ENCODE measurements at regions not wholly inside any gene's neighbourhood (a gene's known extent, or its start where the extent isn't known, plus 50 kb on each side); places are given as distances from the start of the nearest gene placed in this dataset.

- no CpG with 5 or more reads among the region's 8 CpGs for WGBS, 2 donors (ENCODE audit: extremely low coverage in 2 of 2, insufficient read length in 2 of 2, insufficient replicate concordance in 1 of 2)
These were observed 140.1 kb downstream of the BTC start for GRCh38 chr4:74654230-74654681.

GRCh38 chr4:74656596-74656995, 137.7 kb downstream of the BTC start:
- H2AK5ac ChIP-seq (ENCODE audit: low read depth, low read length): no peak overlapping the region
- H3K4me1 ChIP-seq (ENCODE audit: control insufficient read depth in 2 of 2, insufficient read depth in 1 of 2, low read depth in 1 of 2, low read length in 2 of 2): no peaks in the 10 kb centered on the region
- H3K4me3 ChIP-seq (ENCODE audit: low read length in 2 of 2): no peak overlapping the region
- no peak overlapping the region for H3K27ac ChIP-seq (replicated peaks; ENCODE audit: low read length)
- no peaks in the 10 kb centered on the region for H3K27me3 ChIP-seq (ENCODE audit: control insufficient read depth in 3 of 3, insufficient read depth in 3 of 3, low read depth in 1 of 3, low read length in 3 of 3)
- no peak overlapping the region for H3K23ac ChIP-seq (ENCODE audit: low read depth, low read length, poor library complexity)
- H2BK120ac ChIP-seq (ENCODE audit: low read depth, low read length): no peak overlapping the region
- no peak overlapping the region for H4K91ac ChIP-seq (ENCODE audit: low read depth, low read length, poor library complexity)
- no peak overlapping the region for H2BK15ac ChIP-seq (ENCODE audit: low read length)
- H3K9me3 ChIP-seq (replicated peaks in 1 of 2; ENCODE audit: control insufficient read depth in 2 of 2, insufficient read depth in 1 of 2, low read depth in 1 of 2, low read length in 2 of 2): no peaks in the 10 kb centered on the region
- no peak overlapping the region for H3K9ac ChIP-seq (ENCODE audit: low read depth, low read length, poor library complexity)
- no peak overlapping the region for H2BK12ac ChIP-seq (ENCODE audit: low read length)
- no peak for DNase-seq (ENCODE audit: low spot score)
- H3K36me3 ChIP-seq (replicated peaks in 1 of 2; ENCODE audit: control insufficient read depth in 2 of 2, insufficient read depth in 2 of 2, low read length in 2 of 2): no peaks in the 10 kb centered on the region
- no peak overlapping the region for H3K4ac ChIP-seq (ENCODE audit: low read length)
- H3K14ac ChIP-seq (ENCODE audit: low read length): no peak overlapping the region
- H2AFZ ChIP-seq (ENCODE audit: low read length): no peak overlapping the region
- no peak overlapping the region for H2BK5ac ChIP-seq (ENCODE audit: low read length)
- H4K8ac ChIP-seq (ENCODE audit: low read depth, low read length): no peak overlapping the region
- no peak overlapping the region for H3K18ac ChIP-seq (ENCODE audit: low read length)
- no peaks in the 10 kb centered on the region for H3K79me1 ChIP-seq (ENCODE audit: low read depth, low read length)
- no peak overlapping the region for H3K4me2 ChIP-seq (ENCODE audit: insufficient read depth, low read length, poor library complexity, severe bottlenecking)
- no CpG with 5 or more reads among the region's 1 CpG for WGBS, 2 donors (ENCODE audit: extremely low coverage in 2 of 2, insufficient read length in 2 of 2, insufficient replicate concordance in 1 of 2)

More at GRCh38 chr4:74654230-74654681, 140.1 kb downstream of the BTC start:
- no peak overlapping the region for H3K9ac ChIP-seq (ENCODE audit: low read depth, low read length, poor library complexity)
- DNase-seq (ENCODE audit: low spot score): no peak
- no peak overlapping the region for H2AFZ ChIP-seq (ENCODE audit: low read length)
- no peak overlapping the region for H3K23ac ChIP-seq (ENCODE audit: low read depth, low read length, poor library complexity)
- H4K8ac ChIP-seq (ENCODE audit: low read depth, low read length): no peak overlapping the region
- no peaks in the 10 kb centered on the region for H3K27me3 ChIP-seq (ENCODE audit: control insufficient read depth in 3 of 3, insufficient read depth in 3 of 3, low read depth in 1 of 3, low read length in 3 of 3)
- H3K4me1 ChIP-seq (ENCODE audit: control insufficient read depth in 2 of 2, insufficient read depth in 1 of 2, low read depth in 1 of 2, low read length in 2 of 2): no peaks in the 10 kb centered on the region
- no peaks in the 10 kb centered on the region for H3K9me3 ChIP-seq (replicated peaks in 1 of 2; ENCODE audit: control insufficient read depth in 2 of 2, insufficient read depth in 1 of 2, low read depth in 1 of 2, low read length in 2 of 2)
- H3K14ac ChIP-seq (ENCODE audit: low read length): no peak overlapping the region
- no peak overlapping the region for H4K91ac ChIP-seq (ENCODE audit: low read depth, low read length, poor library complexity)
- no peak overlapping the region for H3K4me3 ChIP-seq (ENCODE audit: low read length in 2 of 2)
- no peak overlapping the region for H2AK5ac ChIP-seq (ENCODE audit: low read depth, low read length)
- H3K79me1 ChIP-seq (ENCODE audit: low read depth, low read length): no peaks in the 10 kb centered on the region
- H3K36me3 ChIP-seq (replicated peaks in 1 of 2; ENCODE audit: control insufficient read depth in 2 of 2, insufficient read depth in 2 of 2, low read length in 2 of 2): no peaks in the 10 kb centered on the region
- H2BK5ac ChIP-seq (ENCODE audit: low read length): no peak overlapping the region
- H2BK15ac ChIP-seq (ENCODE audit: low read length): no peak overlapping the region
- no peak overlapping the region for H3K4ac ChIP-seq (ENCODE audit: low read length)
- no peak overlapping the region for H3K18ac ChIP-seq (ENCODE audit: low read length)
- no peak overlapping the region for H2BK12ac ChIP-seq (ENCODE audit: low read length)
- no peak overlapping the region for H3K27ac ChIP-seq (replicated peaks; ENCODE audit: low read length)
- H3K4me2 ChIP-seq (ENCODE audit: insufficient read depth, low read length, poor library complexity, severe bottlenecking): no peak overlapping the region
- H2BK120ac ChIP-seq (ENCODE audit: low read depth, low read length): no peak overlapping the region

GRCh38 chr4:74658116-74658515, 136.2 kb downstream of the BTC start:
- DNase-seq (ENCODE audit: low spot score): no peak
- no peak overlapping the region for H3K27ac ChIP-seq (replicated peaks; ENCODE audit: low read length)

GRCh38 chr4:74659576-74660411, 134.5 kb downstream of the BTC start:
- no peak for DNase-seq (ENCODE audit: low spot score)

More at GRCh38 chr4:74658116-74658515, 136.2 kb downstream of the BTC start:
- Histone ChIP-seq H4K91ac (ENCODE audit: low read depth, low read length, poor library complexity) (no peak overlapping the region), H3K14ac (ENCODE audit: low read length) (no peak overlapping the region), H2AFZ (ENCODE audit: low read length) (no peak overlapping the region), H3K27me3 (ENCODE audit: control insufficient read depth in 3 of 3, insufficient read depth in 3 of 3, low read depth in 1 of 3, low read length in 3 of 3) (no peaks in the 10 kb centered on the region), H3K9me3 (replicated peaks in 1 of 2; ENCODE audit: control insufficient read depth in 2 of 2, insufficient read depth in 1 of 2, low read depth in 1 of 2, low read length in 2 of 2) (no peaks in the 10 kb centered on the region), H3K36me3 (replicated peaks in 1 of 2; ENCODE audit: control insufficient read depth in 2 of 2, insufficient read depth in 2 of 2, low read length in 2 of 2) (no peaks in the 10 kb centered on the region), H2BK12ac (ENCODE audit: low read length) (no peak overlapping the region), H2AK5ac (ENCODE audit: low read depth, low read length) (no peak overlapping the region), H3K4me1 (ENCODE audit: control insufficient read depth in 2 of 2, insufficient read depth in 1 of 2, low read depth in 1 of 2, low read length in 2 of 2) (no peaks in the 10 kb centered on the region), H3K9ac (ENCODE audit: low read depth, low read length, poor library complexity) (no peak overlapping the region), H3K18ac (ENCODE audit: low read length) (no peak overlapping the region), H2BK15ac (ENCODE audit: low read length) (no peak overlapping the region), H3K4ac (ENCODE audit: low read length) (no peak overlapping the region), H3K4me3 (ENCODE audit: low read length in 2 of 2) (no peak overlapping the region), H3K4me2 (ENCODE audit: insufficient read depth, low read length, poor library complexity, severe bottlenecking) (no peak overlapping the region), H2BK5ac (ENCODE audit: low read length) (no peak overlapping the region), H4K8ac (ENCODE audit: low read depth, low read length) (no peak overlapping the region), H2BK120ac (ENCODE audit: low read depth, low read length) (no peak overlapping the region), H3K23ac (ENCODE audit: low read depth, low read length, poor library complexity) (no peak overlapping the region), H3K79me1 (ENCODE audit: low read depth, low read length) (no peaks in the 10 kb centered on the region)
- WGBS, 2 donors (ENCODE audit: extremely low coverage in 2 of 2, insufficient read length in 2 of 2, insufficient replicate concordance in 1 of 2): no CpG with 5 or more reads among the region's 1 CpG

More at GRCh38 chr4:74659576-74660411, 134.5 kb downstream of the BTC start:
- Histone ChIP-seq H4K8ac (ENCODE audit: low read depth, low read length) (no peak overlapping the region), H3K4ac (ENCODE audit: low read length) (no peak overlapping the region), H3K14ac (ENCODE audit: low read length) (no peak overlapping the region), H3K79me1 (ENCODE audit: low read depth, low read length) (no peaks in the 10 kb centered on the region), H3K27ac (replicated peaks; ENCODE audit: low read length) (no peak overlapping the region), H3K18ac (ENCODE audit: low read length) (no peak overlapping the region), H3K36me3 (replicated peaks in 1 of 2; ENCODE audit: control insufficient read depth in 2 of 2, insufficient read depth in 2 of 2, low read length in 2 of 2) (no peaks in the 10 kb centered on the region), H3K4me2 (ENCODE audit: insufficient read depth, low read length, poor library complexity, severe bottlenecking) (no peak overlapping the region), H2BK5ac (ENCODE audit: low read length) (no peak overlapping the region), H2BK15ac (ENCODE audit: low read length) (no peak overlapping the region), H3K4me1 (ENCODE audit: control insufficient read depth in 2 of 2, insufficient read depth in 1 of 2, low read depth in 1 of 2, low read length in 2 of 2) (no peaks in the 10 kb centered on the region), H3K9ac (ENCODE audit: low read depth, low read length, poor library complexity) (no peak overlapping the region), H2AFZ (ENCODE audit: low read length) (no peak overlapping the region), H3K4me3 (ENCODE audit: low read length in 2 of 2) (no peak overlapping the region), H3K27me3 (ENCODE audit: control insufficient read depth in 3 of 3, insufficient read depth in 3 of 3, low read depth in 1 of 3, low read length in 3 of 3) (no peaks in the 10 kb centered on the region), H2BK120ac (ENCODE audit: low read depth, low read length) (no peak overlapping the region), H3K23ac (ENCODE audit: low read depth, low read length, poor library complexity) (no peak overlapping the region), H2BK12ac (ENCODE audit: low read length) (no peak overlapping the region), H3K9me3 (replicated peaks in 1 of 2; ENCODE audit: control insufficient read depth in 2 of 2, insufficient read depth in 1 of 2, low read depth in 1 of 2, low read length in 2 of 2) (no peaks in the 10 kb centered on the region), H4K91ac (ENCODE audit: low read depth, low read length, poor library complexity) (no peak overlapping the region), H2AK5ac (ENCODE audit: low read depth, low read length) (no peak overlapping the region)
- no CpG with 5 or more reads among the region's 3 CpGs for WGBS, 2 donors (ENCODE audit: extremely low coverage in 2 of 2, insufficient read length in 2 of 2, insufficient replicate concordance in 1 of 2)
